Right kidney (tissue), 1 donor: ENCODE measurements at regions not wholly inside any gene's neighbourhood (a gene's known extent, or its start where the extent isn't known, plus 50 kb on each side); places are given as distances from the start of the nearest gene placed in this dataset.
A peak's percentile ranks its signal among the peaks of the same experiment; 100 is the strongest.

Experiments
- DNase-seq: peaks from one replicate; pipeline ENCODE4 v3.0.0-alpha.2; 2016

GRCh38 chr5:67509402-67510186 lies 313.0 kb upstream of the CD180 start:
- no peak for DNase-seq

- DNase-seq: no peak
Measured at GRCh38 chr5:67506241-67506640, 309.6 kb upstream of the CD180 start.

- DNase-seq: no peak
Measured at GRCh38 chr5:67502951-67503350, 306.4 kb upstream of the CD180 start.

GRCh38 chr5:67496051-67496450 lies 299.5 kb upstream of the CD180 start:
- no peak for DNase-seq

GRCh38 chr5:67495072-67495471 lies 298.5 kb upstream of the CD180 start:
- DNase-seq: no peak

GRCh38 chr5:67494186-67494855 lies 297.7 kb upstream of the CD180 start:
- DNase-seq: peak; percentile 10

- DNase-seq: peak; percentile 13
Measured at GRCh38 chr5:67493676-67494075, 297.1 kb upstream of the CD180 start.

- no peak for DNase-seq
Measured at GRCh38 chr5:67490543-67491321, 294.1 kb upstream of the CD180 start.

GRCh38 chr5:67488885-67489284 lies 292.3 kb upstream of the CD180 start:
- DNase-seq: no peak

GRCh38 chr5:67487862-67488261 lies 291.3 kb upstream of the CD180 start:
- no peak for DNase-seq

- no peak for DNase-seq
Measured at GRCh38 chr5:67483453-67484030, 286.9 kb upstream of the CD180 start.

GRCh38 chr5:67481362-67481761 lies 284.8 kb upstream of the CD180 start:
- DNase-seq: no peak

GRCh38 chr5:67478337-67478736 lies 281.7 kb upstream of the CD180 start:
- DNase-seq: no peak

GRCh38 chr5:67476995-67477394 lies 280.4 kb upstream of the CD180 start:
- DNase-seq: no peak

- DNase-seq: no peak
Measured at GRCh38 chr5:67476531-67476930, 279.9 kb upstream of the CD180 start.

- DNase-seq: no peak
Measured at GRCh38 chr5:67475489-67475888, 278.9 kb upstream of the CD180 start.

GRCh38 chr5:67474597-67475238 lies 278.1 kb upstream of the CD180 start:
- DNase-seq: no peak

GRCh38 chr5:67467110-67467509 lies 270.5 kb upstream of the CD180 start:
- no peak for DNase-seq

GRCh38 chr5:67465537-67466207 lies 269.1 kb upstream of the CD180 start:
- DNase-seq: no peak

GRCh38 chr5:67462147-67462546 lies 265.5 kb upstream of the CD180 start:
- DNase-seq: no peak

GRCh38 chr5:67459253-67459652 lies 262.7 kb upstream of the CD180 start:
- DNase-seq: no peak

- no peak for DNase-seq
Measured at GRCh38 chr5:67455970-67456369, 259.4 kb upstream of the CD180 start.
